IMR-90 (cell line): ENCODE measurements at regions not wholly inside any gene's neighbourhood (a gene's known extent, or its start where the extent isn't known, plus 50 kb on each side); places are given as distances from the start of the nearest gene placed in this dataset.

Experiments
- ATAC-seq: fragments of 200-7000 bp; cut with Tn5 transposase; 2 replicates; pipeline ENCODE4 v1.9.1; 2020; ENCODE audit warnings: low read depth, mild to moderate bottlenecking, moderate library complexity
- BruUV-seq: library from RNA; stranded (reverse); fragments of 400-500 nt; replicated peaks from 2 replicates; lab custom pipeline; 2021; lab: Mats Ljungman, UMichigan
- CTCF ChIA-PET: fragments of 300-600 bp; formaldehyde crosslinking; extraction: SDS; loops from one replicate; lab custom pipeline; 2021; ENCODE audit warnings: antibody characterized with exemption; lab: Yijun Ruan, JAX
- POLR2A ChIA-PET: fragments of 300-600 bp; sonication (Branson Sonifier 250); formaldehyde crosslinking; loops from one replicate; lab custom pipeline; 2022; ENCODE audit warnings: antibody characterized with exemption; ENCODE audit not compliant: unreplicated experiment; lab: Charles Lee
- DNase-seq: peaks from one replicate; pipeline ENCODE4 v3.0.0; 2013
- H2AFZ ChIP-seq: replicated peaks from 2 replicates; pipeline ENCODE3; 2013; ENCODE audit warnings: low read length, mild to moderate bottlenecking; ENCODE audit not compliant: poor library complexity
- H2AK5ac ChIP-seq: 2 replicates; pipeline ENCODE4 v1.6.1; 2013; ENCODE audit warnings: low read depth, low read length, inconsistent platforms
- H2AK9ac ChIP-seq: replicated peaks from 2 replicates; pipeline ENCODE3; 2013; ENCODE audit warnings: mild to moderate bottlenecking, low read depth, low read length, moderate library complexity; ENCODE audit not compliant: poor library complexity
- H2BK120ac ChIP-seq: 2 replicates; pipeline ENCODE4 v1.6.1; 2013; ENCODE audit warnings: low read depth, low read length, inconsistent platforms
- H2BK15ac ChIP-seq: 3 replicates; pipeline ENCODE4 v1.6.1; 2013; ENCODE audit warnings: low read depth, low read length, inconsistent platforms
- H2BK20ac ChIP-seq: 2 replicates; pipeline ENCODE4 v1.6.1; 2013; ENCODE audit warnings: low read depth, mild to moderate bottlenecking, inconsistent platforms, low read length, moderate library complexity
- H2BK5ac ChIP-seq: 2 replicates; pipeline ENCODE4 v1.6.1; 2013; ENCODE audit warnings: mild to moderate bottlenecking, low read depth, low read length, inconsistent platforms; ENCODE audit not compliant: poor library complexity, severe bottlenecking
- H3K14ac ChIP-seq: replicated peaks from 2 replicates; pipeline ENCODE4 v1.6.1; 2013; ENCODE audit warnings: low read depth, low read length, inconsistent platforms
- H3K18ac ChIP-seq: 2 replicates; pipeline ENCODE4 v1.6.1; 2013; ENCODE audit warnings: low read depth, low read length, control low read depth
- H3K23ac ChIP-seq: 2 replicates; pipeline ENCODE4 v1.6.1; 2013; ENCODE audit warnings: low read depth, low read length, inconsistent platforms
- H3K27ac ChIP-seq: 2 replicates; pipeline ENCODE4 v1.5.1; 2013; ENCODE audit warnings: mild to moderate bottlenecking, control low read depth, low read length; ENCODE audit not compliant: insufficient read depth
- H3K27me3 ChIP-seq: 2 replicates; pipeline ENCODE4 v1.6.1; 2013; ENCODE audit warnings: low read length; ENCODE audit not compliant: control insufficient read depth, insufficient read depth
- H3K36me3 ChIP-seq: 2 replicates; pipeline ENCODE4 v1.6.1; 2013; ENCODE audit warnings: low read length, mixed read lengths; ENCODE audit not compliant: control insufficient read depth, insufficient read depth
- H3K4ac ChIP-seq: 2 replicates; pipeline ENCODE4 v1.6.1; 2013; ENCODE audit warnings: low read depth, low read length, inconsistent platforms
- H3K4me1 ChIP-seq: 2 replicates; pipeline ENCODE4 v1.6.1; 2013; ENCODE audit warnings: low read length, mixed read lengths; ENCODE audit not compliant: control insufficient read depth, insufficient read depth
- H3K4me2 ChIP-seq: 2 replicates; pipeline ENCODE4 v1.6.1; 2013; ENCODE audit warnings: low read depth, mild to moderate bottlenecking, control low read depth, low read length, moderate library complexity
- H3K4me3 ChIP-seq: 2 replicates; pipeline ENCODE4 v1.5.1; 2013; ENCODE audit warnings: low read depth, mild to moderate bottlenecking, control low read depth, low read length, moderate library complexity; ENCODE audit not compliant: insufficient read depth
- H3K56ac ChIP-seq: 2 replicates; pipeline ENCODE4 v1.6.1; 2013; ENCODE audit warnings: low read length, inconsistent platforms; ENCODE audit not compliant: insufficient read depth; ENCODE audit errors: extremely low read depth
- H3K79me1 ChIP-seq, 2 experiments: 2 replicates each; pipeline ENCODE4 v1.6.1; 2013; ENCODE audit warnings: low read length in 2 of 2, inconsistent platforms in 1 of 2, low read depth in 1 of 2
- H3K9ac ChIP-seq: 2 replicates; pipeline ENCODE4 v1.6.1; 2013; ENCODE audit warnings: low read depth, low read length, control low read depth
- H3K9me1 ChIP-seq: 2 replicates; pipeline ENCODE4 v1.6.1; 2013; ENCODE audit warnings: low read length, inconsistent platforms; ENCODE audit not compliant: insufficient read depth
- H3K9me3 ChIP-seq: 2 replicates; pipeline ENCODE4 v1.6.1; 2013; ENCODE audit warnings: low read length; ENCODE audit not compliant: control insufficient read depth, insufficient read depth
- H4K20me1 ChIP-seq: 2 replicates; pipeline ENCODE4 v1.6.1; 2013; ENCODE audit warnings: low read length, inconsistent platforms; ENCODE audit not compliant: insufficient read depth
- H4K5ac ChIP-seq: 2 replicates; pipeline ENCODE4 v1.6.1; 2013; ENCODE audit warnings: mild to moderate bottlenecking, low read depth, low read length, control low read depth
- H4K8ac ChIP-seq, 2 experiments: 2 replicates each; pipeline ENCODE4 v1.6.1; 2013; ENCODE audit warnings: low read depth in 2 of 2, low read length in 2 of 2, control low read depth in 1 of 2, inconsistent platforms in 1 of 2
- H4K91ac ChIP-seq: 2 replicates; pipeline ENCODE4 v1.6.1; 2013; ENCODE audit warnings: low read depth, low read length, inconsistent platforms; ENCODE audit not compliant: insufficient read depth
- CEBPB ChIP-seq: IDR thresholded peaks from 2 replicates; pipeline ENCODE4 v1.6.1; 2012; ENCODE audit warnings: low read depth, low read length, improper control_type of control experiment
- MAFK ChIP-seq: IDR thresholded peaks from 2 replicates; pipeline ENCODE4 v1.6.1; 2012; ENCODE audit warnings: low read depth, low read length, improper control_type of control experiment
- MAZ ChIP-seq: IDR thresholded peaks from 2 replicates; pipeline ENCODE4 v1.6.1; 2012; ENCODE audit warnings: low read depth, mild to moderate bottlenecking, low read length, improper control_type of control experiment, moderate library complexity, borderline replicate concordance
- WGBS, 2 experiments: methylation state at CpG; one replicate each; pipeline versions ENCODE4 v1.1.5 to v1.1.7; 2013; ENCODE audit warnings: missing lambda C conversion rate in 2 of 2; ENCODE audit not compliant: insufficient read length in 1 of 2; ENCODE audit errors: extremely low coverage in 2 of 2; 5-methylcytosine and 5-hydroxymethylcytosine counted together
- dilution Hi-C: fragments of 300-500 bp; cut with HindIII; formaldehyde crosslinking; loops from one replicate; pipeline ENCODE4 v1.14.3; 2018; ENCODE audit warnings: low sequenced_read_pairs; ENCODE audit not compliant: unreplicated experiment
- in situ Hi-C: fragments of 300-500 bp; cut with MboI; formaldehyde crosslinking; loops from 3 replicates; pipeline ENCODE4 v1.14.3; 2019; ENCODE audit warnings: low sequenced_read_pairs, inconsistent platforms, mixed read lengths
- intact Hi-C: fragments of 100-400 bp; cut with micrococcal nuclease; formaldehyde crosslinking; loops from 2 replicates; pipeline ENCODE4 v1.10.0; 2022

DNA sequence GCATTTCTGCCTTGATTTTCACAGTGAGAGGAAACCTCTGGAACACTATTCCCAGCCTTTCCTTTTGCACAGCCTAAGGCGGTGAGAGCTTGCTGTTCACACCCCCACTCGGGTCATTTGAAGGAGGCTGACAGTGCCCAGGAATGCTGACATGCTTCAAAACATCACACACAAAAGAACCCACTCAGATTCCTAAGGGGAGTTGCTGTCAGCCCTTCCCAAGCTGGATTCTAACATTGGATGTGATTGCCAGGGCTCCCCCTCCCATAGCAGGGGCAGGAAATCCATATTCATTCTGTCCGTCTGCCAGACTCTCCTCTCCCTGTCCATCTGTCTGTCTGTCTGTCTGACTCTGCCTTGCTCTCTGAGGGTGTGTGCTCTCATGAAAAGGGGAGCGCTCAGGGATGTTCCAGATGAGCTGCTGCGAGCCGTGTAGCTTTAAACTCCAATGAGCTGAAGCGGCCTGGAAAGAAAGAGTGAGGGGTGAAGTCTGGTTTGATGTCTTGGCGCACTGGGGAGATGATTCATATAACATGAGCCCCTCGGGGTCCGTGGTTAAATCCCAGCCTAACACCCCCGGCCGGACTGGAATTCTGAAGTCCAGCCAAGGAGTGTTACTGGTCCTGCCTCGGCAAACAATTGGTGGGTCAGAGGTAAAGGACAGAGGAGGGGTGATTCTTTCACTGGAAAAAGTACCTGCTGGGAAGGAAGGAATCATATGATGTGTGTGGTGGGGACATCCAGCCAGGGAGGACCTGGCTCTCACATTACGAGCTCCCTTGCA lies 517.0 kb downstream of the CCDC171 start:
- DNase-seq (peak; percentile 67), ATAC-seq (peak; percentile 75)
- no peaks in the 10 kb centered on the region for H3K9me3 ChIP-seq
- H3K4ac ChIP-seq = peak overlapping the region; percentile 80
- peak overlapping the region; percentile 20 for H2AK9ac ChIP-seq
- no peaks in the 10 kb centered on the region for H3K27me3 ChIP-seq
- H4K5ac ChIP-seq = no peak overlapping the region; the same call in 1 of the 2 replicates
- H3K4me2 ChIP-seq = no peak overlapping the region; the same call in 1 of the 2 replicates
- H3K4me1 ChIP-seq = peaks cover 16% of the 10 kb centered on the region
- 60% methylated on average over 1 of the region's 14 CpGs; no CpG with 5 or more reads in 1 of the 2 experiments for WGBS, 2 experiments
- H3K79me1 ChIP-seq = no peaks in the 10 kb centered on the region
- H2AK5ac ChIP-seq = peak overlapping the region; percentile 93; the same call in 1 of the 2 replicates
- dilution Hi-C loops (no loop called here), in situ Hi-C loops (no loop called here), intact Hi-C loops (no loop called here)
- H2BK20ac ChIP-seq = peak overlapping the region; percentile 84
- H4K8ac ChIP-seq = peak overlapping the region; percentile 66 to 69; a peak in 3 of 4 replicates
- H2BK5ac ChIP-seq = no peak overlapping the region
- peak overlapping the region; percentile 92 for H2BK120ac ChIP-seq
- no TSS peak for BruUV-seq
- H3K23ac ChIP-seq = peak overlapping the region; percentile 41; the same call in 1 of the 2 replicates
- H3K14ac ChIP-seq = peak overlapping the region; percentile 78
- peak overlapping the region; percentile 86 for H4K91ac ChIP-seq
- no peak overlapping the region for H3K9ac ChIP-seq
- ChIA-PET CTCF (no interaction called here), POLR2A (no interaction called here)
- H3K18ac ChIP-seq = no peak overlapping the region; the same call in 1 of the 2 replicates
- no peak overlapping the region for H3K4me3 ChIP-seq
- peaks cover 8% of the 10 kb centered on the region; the same call in 1 of the 2 replicates for H3K9me1 ChIP-seq
- no peak overlapping the region for H3K56ac ChIP-seq
- TF ChIP-seq MAZ (0 out of 2 replicates have a peak, but pooled peaks have one; percentile 6), MAFK (0 out of 2 replicates have a peak, but pooled peaks have one; percentile 38), CEBPB (no peak)
- peak overlapping the region; percentile 75 for H2AFZ ChIP-seq
- no peaks in the 10 kb centered on the region for H3K36me3 ChIP-seq
- H2BK15ac ChIP-seq = peak overlapping the region; percentile 88; the same call in 2 of the 3 replicates
- no peaks in the 10 kb centered on the region for H4K20me1 ChIP-seq
- H3K27ac ChIP-seq = no peak overlapping the region
